Fibroblast of skin of right biceps (primary cell): ENCODE measurements at regions not wholly inside any gene's neighbourhood (a gene's known extent, or its start where the extent isn't known, plus 50 kb on each side); places are given as distances from the start of the nearest gene placed in this dataset.
A peak's percentile ranks its signal among the peaks of the same experiment; 100 is the strongest.

Source experiments
- DNase-seq: peaks from one replicate; pipeline ENCODE4 v3.0.0-alpha.2; 2013

GRCh38 chr15:46121441-46121840 lies 486.6 kb downstream of the SQOR start:
- no peak for DNase-seq

DNA sequence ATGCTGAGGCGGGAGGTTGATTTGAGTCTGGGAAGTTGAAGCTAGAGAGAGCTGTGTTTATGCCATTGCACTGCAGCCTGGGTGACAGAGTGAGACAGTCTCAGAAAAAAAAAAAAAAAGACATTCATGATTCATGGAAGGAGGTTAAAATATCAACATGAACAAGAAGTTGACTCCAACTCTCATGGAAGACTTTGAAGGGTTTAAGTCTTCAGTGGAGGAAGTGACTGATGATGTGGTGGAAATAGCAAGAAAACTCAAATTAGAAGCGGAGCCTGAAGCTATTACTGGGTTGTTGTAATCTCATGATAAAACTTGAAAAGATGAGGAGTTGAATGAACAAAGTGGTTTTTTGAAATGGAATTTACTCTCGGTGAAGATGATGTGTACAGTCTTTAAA lies 491.8 kb downstream of the SQOR start:
- DNase-seq, result peak; percentile 74

- DNase-seq, result peak; percentile 92
These were observed 492.6 kb downstream of the SQOR start for GRCh38 chr15:46127361-46127874.

DNA sequence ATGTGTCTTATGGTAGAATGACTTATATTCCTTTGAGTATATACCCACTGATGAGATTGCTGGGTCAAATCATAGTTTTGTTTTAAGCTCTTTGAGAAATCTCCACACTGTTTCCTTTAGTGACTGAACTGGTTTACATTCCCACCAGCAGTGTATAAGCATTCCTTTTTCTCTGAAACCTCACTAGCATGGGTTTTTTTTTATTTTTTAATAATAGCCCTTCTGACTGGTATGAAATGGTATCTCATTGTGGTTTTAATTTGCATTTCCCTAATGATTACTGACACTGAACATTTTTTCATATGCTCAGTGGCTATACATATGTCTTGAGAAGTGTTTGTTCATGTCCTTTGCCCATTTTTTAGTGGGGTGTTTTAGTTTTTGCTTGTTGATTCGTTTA lies 494.3 kb downstream of the SQOR start:
- peak; percentile 65 for DNase-seq

GRCh38 chr15:46131876-46132275 lies 497.0 kb downstream of the SQOR start:
- DNase-seq, result no peak

- no peak for DNase-seq
These were observed 502.6 kb downstream of the SQOR start for GRCh38 chr15:46137443-46137842.

DNA sequence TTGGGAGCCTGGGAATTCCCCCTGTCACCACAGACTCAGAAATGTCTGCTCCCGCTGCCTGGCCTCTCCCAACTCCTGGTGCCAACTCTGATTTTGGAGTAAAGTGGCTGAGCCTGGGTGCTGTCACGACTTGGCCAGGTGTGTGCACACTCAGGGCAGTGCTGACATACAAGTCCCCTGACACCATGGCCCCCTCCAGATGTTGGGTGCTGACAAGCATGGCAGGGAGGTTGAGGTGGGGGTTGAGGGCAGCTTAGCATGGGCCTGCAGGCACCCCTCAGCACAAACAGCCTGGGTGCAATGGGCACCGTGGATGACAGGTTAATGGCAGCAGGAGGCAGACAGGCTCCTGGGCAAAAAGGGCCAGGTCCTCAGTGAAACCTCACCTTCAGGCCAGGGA lies 511.2 kb downstream of the SQOR start:
- DNase-seq, result no peak

GRCh38 chr15:46146915-46147314 lies 512.1 kb downstream of the SQOR start:
- no peak for DNase-seq

- no peak for DNase-seq
These were observed 517.0 kb downstream of the SQOR start for GRCh38 chr15:46151786-46152185.

- no peak for DNase-seq
These were observed 531.9 kb downstream of the SQOR start for GRCh38 chr15:46166750-46167149.

DNA sequence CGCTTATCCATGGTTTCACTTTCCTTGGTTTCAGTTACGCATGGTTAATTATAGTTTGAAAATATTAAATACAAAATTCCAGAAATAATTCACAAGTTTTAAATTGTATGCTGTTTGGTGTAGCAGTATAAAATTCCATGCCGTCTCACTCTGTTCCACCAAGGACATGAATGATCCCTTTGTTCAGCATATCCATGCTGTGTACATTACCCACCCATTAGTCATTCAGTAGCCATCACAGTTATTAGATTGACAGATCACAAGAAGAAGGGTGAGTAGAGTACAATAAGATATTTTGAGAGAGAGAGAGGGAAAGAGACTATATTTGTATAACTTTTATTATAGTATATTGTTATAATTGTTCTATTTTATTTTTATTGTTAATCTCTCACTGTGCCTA lies 535.5 kb downstream of the SQOR start:
- no peak for DNase-seq

- DNase-seq, result no peak
These were observed 539.3 kb downstream of the SQOR start for GRCh38 chr15:46174122-46174521.

GRCh38 chr15:46177219-46177618 lies 542.4 kb downstream of the SQOR start:
- DNase-seq, result no peak

GRCh38 chr15:46178138-46178537 lies 543.3 kb downstream of the SQOR start:
- DNase-seq, result no peak

GRCh38 chr15:46207341-46207740 lies 572.5 kb downstream of the SQOR start:
- DNase-seq, result no peak

GRCh38 chr15:46213551-46213950 lies 578.7 kb downstream of the SQOR start:
- DNase-seq, result no peak

DNA sequence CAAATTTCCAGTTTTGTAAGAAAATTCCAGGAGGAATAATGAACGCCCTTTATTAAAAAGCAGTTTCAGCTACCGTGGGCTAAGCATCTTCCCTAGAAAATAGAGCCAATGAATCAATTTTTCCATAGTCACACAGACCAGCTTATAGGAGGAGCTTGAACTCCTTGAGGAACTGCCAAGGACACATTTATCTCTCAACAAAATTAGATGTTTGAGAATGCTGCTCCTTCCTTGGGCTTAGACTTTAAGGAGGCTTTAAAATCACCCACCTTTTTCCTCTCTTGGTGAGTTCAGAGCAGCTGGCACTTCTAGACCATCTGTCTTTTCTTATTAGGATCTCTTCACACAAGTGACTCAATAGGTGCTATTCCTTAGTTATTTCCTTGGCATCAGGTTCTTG lies 588.0 kb downstream of the SQOR start:
- no peak for DNase-seq

DNA sequence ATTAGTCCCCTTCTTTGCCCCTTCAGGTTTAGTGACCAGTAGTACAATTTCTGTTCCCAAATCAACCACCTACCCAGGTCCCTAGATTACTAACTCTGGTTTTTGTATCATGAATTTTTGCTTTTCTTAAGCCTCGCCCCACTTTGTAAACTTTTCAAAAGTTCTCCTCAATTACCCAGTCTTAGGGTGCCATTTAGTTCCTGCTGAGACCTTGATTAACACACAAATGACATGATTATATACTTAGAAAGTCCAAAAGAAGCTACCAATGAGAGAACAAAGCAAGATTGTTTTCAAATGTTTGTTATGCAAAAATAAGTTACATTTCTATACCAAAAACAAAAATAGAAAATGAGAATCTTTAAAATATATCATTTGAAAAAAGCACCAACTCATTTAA lies 594.4 kb downstream of the SQOR start:
- no peak for DNase-seq

GRCh38 chr15:46231786-46232185 lies 597.0 kb downstream of the SQOR start:
- no peak for DNase-seq

DNA sequence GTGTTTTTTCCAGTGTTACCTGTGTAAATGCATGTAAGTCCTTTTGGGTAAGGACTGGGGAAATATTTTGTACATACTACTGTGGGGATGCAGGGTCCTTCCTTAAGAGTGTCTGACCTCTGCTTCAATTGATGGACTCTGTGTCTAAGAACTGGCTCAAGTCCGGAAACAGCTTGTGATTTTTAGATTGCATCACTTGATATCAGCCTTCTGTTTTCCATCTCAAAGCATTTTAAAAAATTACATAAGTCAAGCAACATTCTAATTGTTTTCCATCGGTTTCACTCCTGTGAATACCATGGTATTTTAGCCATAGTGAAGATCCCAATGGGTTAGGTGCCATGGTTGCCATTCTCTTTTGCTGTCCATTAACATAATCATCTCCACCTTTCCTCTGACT lies 597.6 kb downstream of the SQOR start:
- DNase-seq, result no peak

GRCh38 chr15:46242935-46243334 lies 608.1 kb downstream of the SQOR start:
- DNase-seq, result no peak

DNA sequence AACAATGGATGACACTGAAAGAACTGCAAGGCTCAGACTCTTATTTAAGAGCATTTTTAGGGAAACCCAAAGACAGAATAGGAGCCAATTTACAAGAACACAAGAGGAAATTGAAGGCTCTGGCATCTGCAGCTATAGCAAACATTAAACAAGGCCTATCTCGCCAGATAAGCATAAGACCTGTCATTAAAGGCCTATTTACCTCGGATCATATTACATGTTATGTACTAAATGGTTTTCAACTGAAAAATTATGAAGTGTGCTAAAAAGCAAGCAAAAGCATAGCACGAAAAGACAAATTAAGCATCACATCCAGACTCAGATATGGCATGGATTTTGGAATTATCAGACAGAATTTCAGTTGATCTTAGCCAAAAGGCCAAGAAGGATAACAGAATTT lies 617.1 kb downstream of the SQOR start:
- no peak for DNase-seq

DNA sequence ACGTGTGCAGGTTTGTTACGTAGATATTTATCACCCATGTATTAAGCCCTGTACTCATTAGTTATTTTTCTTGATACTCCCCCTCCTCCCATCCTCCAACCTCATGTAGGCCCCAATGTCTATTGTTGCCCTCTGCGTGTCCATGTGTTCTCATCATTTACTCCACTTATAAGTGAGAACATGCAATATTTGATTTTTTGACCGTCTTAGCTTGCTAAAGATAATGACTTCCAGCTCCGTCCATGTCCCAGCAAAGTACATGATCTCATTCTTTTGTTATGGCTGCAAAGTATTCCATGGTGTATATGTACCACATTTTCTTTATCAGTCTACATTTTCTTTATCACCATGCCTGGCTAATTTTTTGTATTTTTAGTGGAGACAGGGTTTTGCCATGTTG lies 623.2 kb downstream of the SQOR start:
- DNase-seq, result no peak

GRCh38 chr15:46260937-46261336 lies 626.1 kb downstream of the SQOR start:
- DNase-seq, result no peak

- DNase-seq, result no peak
These were observed 631.0 kb downstream of the SQOR start for GRCh38 chr15:46265664-46266347.
